ENCODE measurements at regions not wholly inside any gene's neighbourhood (a gene's known extent, or its start where the extent isn't known, plus 50 kb on each side); places are given as distances from the start of the nearest gene placed in this dataset.

DNA sequence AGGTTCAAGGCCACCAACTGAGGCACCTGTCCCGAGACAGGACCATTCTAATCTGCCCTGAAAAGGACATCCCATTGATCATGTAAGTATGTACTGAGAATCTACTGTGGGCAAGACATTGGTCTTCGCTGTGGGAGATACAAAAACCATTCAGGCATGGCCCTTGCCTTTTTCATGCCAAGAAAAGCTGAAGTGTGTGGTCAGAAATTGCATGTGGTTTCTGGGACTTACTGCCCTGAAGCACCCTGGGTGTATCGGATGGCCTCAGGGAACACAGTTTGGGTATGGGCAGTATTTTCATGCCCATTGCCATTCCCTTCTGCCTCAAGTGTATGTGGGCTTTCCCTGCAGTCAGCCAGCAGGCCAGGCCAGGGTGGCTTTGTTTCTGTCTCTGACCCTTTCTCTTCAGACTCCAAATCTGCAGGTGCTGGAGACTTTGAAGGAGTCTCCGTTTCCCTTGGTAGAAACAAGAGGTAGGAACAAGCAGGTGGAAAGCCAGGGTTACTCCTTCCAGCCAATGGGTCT is 285.7 kb downstream of the ZEB1 start:
- DNase-seq = no peak

DNA sequence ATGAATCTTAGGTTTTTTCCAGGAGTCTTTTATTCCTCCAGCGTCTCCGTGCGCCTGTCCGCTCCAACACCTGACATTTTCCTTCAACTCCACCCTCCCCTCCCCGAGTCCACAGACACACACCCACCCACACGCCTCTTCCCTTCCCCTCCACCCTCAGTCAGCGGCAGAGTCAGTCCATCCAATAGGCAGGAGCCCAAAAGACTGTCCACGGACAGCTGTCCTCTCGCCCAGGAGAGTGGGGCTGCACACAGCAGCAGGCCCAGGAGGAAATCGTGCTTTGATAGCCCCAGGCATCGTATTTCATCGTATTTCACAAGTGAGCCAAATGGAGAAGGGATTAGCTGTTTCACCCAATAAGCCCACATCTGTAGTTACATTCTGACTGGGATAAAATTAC is 285.1 kb downstream of the ZEB1 start:
- DNase-seq = peak; percentile 72

DNA sequence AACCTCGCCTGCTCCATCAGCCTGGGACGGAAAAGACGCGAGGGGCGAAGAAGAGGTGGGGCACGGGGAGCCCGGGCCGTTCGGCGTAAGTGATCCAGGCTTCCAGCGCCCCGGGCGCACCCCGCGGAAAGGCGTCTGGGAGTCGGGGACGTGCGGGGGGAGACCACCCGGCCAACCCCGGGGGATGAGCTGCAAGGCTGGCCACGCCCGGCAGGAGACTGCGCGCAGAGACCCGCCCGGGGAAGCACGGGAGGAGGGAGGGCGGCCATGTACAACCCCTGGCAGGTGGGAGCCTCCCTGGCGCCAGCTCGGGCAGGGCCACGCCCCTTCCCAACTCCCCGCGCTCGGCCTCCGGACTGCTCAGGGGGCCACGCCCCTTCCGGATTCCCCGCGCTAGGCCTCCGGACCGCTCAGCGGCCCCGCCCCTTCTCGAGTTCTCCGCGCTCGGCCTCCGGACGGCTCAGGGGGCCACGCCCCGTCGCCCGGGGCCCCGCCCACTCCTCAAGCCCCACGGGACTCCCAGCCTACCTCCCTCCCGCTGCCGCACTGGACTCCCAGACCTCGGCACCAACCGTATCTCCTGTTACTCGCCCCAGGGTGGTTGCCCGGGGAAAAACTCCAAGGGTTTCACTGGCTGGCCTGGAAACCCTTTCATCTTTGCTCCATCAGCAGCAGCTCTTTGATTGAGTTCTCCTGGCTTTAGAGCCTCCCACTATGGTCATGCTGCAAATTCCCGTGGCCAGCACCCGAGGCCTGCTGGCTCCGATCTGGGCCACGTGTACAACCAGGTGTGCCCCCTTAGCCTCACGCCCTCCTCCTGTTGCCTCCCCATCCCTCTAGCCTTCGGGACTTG is 284.4 kb downstream of the ZEB1 start:
- DNase-seq = peak; percentile 96

DNA sequence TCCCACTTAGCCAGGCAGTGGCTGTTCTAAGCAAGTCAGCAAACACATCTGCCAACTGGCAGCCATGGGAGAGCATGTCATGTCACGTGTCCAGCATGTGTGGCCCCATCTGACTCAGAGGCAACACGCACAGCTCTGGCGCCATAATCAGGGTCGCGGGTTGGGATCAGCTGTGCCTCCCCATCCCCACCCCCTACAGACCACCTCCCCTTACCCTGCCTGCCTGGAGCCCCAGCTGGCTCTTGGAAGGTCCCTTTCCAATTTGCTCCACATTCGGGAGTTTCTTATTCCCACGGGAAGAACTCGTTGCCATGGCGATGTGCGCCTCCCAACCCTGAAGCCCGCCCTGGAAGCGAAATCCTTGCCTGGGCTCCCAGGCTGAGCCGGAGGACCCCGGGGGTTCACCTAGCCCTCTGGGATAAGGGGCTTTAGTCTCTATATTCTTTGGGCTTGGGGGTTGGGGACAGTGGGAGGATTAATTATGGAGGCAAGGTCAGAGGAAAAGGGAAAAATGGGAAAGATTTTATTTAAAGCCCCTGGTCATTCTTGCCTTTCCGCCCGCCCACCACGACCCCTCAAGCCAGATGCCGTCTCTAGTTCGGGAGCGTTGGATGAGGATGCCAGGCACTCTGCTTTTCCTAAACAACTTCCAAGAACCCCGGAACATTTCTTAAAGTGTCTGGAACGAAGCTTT is 283.7 kb downstream of the ZEB1 start:
- DNase-seq = peak; percentile 90

DNA sequence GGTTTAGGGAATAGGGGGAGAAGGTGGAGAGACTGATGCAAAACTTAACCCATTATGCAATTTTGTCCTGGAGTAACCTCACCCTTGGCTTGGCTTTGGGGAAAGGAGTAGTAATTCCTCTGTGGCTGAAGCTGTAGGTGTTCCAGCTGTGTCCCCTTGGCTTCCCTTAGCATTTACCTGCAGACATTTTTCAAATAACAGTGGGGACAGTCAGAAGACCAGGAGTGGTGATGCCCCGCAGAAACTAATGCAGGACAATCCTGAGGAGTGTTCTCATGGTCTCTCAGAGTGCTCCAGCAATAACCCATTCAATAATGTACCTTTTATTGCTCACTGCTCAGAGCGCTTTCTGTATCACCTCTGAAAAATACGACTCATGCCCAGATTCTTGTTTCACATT is 282.1 kb downstream of the ZEB1 start:
- no peak for DNase-seq

DNA sequence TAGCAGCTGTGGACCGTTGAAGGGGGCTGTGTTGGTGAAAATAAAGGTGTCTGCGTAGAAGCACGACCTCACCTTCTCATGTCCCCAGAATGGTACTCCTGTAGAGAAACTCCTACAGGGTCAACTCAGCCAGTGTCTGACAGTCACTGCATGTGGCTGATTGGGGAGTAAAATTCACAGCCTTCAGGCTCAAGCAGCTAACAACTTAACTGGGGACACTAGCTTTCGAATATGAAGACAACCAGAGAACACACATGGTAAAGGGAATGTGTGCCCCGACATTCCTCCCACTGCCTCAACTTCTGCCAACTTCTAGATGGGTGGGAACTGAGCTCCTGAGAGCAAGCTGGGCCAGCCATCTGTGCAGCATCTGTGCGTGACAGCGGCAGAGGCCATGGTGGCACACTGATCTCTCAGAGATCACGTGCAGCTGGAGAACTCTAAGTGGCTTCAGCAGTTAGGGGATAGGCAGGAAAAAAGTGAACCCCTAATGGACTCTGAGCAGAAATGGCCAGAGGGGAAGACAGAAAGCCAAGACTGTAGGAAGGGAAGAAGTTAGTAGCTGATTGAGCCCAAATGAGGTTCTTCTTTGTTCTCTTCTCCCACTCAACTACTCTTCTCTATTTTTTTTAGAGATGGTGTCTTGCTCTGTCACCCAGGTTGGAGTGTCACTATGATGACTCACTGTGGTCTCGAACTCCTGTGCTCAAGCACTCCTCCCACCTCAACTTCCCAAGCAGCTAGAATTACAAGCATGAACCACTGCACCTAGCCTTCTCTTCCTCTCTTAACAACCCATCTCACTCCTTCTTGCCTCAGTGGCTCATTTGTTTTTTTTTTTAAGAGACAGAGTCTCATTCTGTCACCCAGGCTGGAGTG is 280.8 kb downstream of the ZEB1 start:
- no peak for DNase-seq

DNA sequence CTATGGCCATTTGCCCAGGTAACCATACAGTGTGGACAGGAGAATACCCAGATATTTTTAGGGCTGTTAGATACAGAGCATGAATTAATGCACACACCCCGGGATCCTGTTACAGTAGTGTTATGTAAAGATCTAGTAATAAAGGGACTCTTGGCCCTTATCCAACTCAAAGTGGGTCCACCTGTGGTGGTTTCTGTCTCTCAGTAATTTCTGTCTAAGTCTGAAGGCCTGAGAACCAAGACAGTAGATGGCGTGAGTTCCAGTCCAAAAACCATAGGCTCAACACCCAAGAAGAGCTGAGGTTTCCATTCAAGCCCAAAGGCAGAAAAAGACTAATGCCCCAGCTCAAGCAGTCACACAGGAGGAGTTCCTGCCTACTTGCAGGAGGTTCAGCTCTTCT is 277.7 kb downstream of the ZEB1 start:
- no peak for DNase-seq

DNA sequence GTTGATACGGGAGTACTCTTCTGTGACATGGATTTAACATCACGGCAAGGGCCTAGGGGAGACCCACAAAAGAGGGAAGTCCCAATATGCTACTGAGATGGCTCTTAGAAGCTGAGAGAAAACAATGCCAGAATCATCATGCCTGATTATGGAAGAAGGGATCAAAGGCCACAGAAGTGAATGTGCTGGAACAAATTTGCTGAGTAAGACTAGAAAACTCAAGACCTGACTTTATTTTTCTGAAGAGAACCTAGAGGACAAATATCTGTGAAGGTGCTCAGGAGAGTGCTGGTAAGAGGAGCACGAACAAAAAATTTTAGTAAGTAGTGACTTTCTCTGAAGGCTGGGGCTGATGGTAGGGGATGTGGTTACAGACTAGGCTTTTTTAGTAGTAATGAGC is 277.0 kb downstream of the ZEB1 start:
- DNase-seq = no peak

DNA sequence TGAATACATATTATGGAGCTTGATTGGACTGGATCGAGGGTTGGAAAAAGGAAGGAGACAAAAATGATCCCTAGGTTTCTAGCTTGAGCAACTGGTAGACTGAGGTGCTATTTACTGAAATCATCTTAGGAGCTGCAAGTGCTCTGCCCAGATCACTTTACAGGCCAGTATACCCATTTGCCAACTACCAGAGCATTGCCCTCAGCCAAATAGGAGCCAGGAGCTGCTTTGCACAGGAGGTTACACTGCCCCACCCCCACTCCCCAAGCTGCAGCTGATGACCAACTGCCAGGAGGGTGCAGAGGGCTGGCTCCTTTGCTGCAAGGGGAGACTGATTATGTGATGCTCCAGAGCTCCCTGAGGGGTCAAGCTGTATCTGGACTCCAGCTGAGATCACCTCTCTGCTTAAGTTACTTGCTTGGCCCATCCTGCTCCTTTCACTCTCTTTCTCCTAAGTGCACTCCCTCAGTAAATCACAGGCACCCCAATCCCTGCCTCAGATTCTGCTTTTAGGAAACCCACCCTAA is 275.4 kb downstream of the ZEB1 start:
- DNase-seq = no peak

DNA sequence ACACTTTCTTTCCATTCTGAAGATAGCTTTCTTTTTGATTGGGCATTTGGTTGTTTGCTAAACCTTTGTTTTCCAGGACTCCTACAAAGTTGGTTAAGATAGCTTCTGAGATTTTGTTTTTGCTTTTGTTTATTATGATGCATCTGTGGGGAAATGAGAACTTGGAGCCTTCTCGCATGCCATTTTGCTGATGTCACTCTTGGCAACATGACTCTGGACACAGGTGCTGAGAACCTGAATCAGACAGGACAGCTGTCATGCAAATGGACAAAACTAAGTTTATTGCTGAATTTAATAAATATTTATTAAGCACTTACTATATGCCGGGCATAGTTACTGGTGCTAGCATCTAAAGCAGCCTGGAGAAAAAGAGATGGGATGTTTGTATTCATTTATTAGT is 274.1 kb downstream of the ZEB1 start:
- no peak for DNase-seq

DNA sequence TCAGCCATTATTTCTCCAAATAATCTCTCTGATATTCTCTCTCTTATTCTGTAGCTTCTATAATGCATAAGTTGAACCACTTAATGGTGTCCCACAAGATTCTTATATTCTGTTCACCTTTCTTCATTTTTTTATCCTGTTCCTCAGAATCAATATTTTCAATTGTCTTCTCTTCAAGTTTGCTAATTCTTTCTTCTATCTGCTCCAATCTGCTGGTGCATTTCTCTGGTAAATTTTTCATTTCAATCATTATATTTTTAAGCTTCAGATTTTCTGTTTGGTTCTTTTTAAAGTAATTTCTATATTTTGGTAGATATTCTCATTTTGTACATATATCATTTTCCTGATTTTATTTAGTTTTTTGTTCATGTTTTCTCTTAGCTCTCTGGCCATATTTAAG is 272.6 kb downstream of the ZEB1 start:
- DNase-seq = no peak

DNA sequence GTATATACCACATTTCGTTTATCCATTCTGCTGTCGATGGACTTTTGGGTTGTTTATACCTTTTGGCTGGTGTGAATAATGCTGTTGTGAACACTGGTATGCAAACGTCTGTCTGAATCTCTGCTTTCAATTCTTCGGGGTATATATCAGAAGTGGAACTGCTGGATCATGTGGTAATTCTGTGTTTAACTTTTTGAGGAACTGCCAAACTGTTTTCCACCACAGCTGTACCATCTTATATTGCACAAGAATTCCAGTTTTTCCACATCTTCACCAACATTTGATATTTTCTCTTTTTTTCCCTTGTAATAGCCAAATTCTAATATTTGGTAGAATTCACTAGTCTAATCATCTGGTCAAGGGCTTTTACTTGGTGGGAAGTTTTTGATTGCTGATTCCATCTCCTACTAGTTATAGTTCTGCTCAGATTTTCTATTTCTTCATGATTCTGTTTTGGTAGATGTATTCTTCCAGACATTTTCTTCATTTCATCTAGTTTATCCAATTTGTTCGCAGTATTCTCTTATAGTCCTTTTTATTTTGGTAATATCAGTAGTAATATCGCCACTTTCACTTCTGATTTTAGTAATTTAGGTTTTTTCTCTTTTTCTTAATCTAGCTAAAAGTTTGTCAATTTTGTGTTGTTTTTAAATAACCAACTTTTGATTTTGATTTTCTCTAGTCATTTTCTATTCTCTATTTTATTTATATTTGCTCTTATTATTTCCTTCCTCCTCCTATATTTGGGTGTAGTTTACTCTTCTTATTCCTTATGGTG is 271.2 kb downstream of the ZEB1 start:
- DNase-seq = no peak

DNA sequence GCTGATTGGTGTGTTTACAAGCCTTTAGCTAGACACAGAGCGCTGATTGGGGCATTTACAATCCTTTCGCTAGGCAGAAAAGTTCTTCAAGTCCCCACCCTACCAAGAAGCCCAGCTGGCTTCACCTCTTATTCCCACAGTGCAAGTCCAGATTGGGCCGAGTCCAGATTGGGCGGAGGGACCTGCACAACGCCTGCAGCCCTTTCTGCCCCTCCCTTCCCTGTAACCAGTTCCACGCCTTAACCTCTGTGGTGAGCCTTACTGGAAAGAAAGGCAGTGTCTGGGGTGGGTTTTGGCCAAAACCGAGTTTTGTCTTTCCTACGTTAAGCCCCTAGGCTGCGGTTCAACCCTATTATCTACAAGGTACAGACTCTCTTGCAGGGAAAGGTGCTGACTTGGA is 268.7 kb downstream of the ZEB1 start:
- DNase-seq = no peak

DNA sequence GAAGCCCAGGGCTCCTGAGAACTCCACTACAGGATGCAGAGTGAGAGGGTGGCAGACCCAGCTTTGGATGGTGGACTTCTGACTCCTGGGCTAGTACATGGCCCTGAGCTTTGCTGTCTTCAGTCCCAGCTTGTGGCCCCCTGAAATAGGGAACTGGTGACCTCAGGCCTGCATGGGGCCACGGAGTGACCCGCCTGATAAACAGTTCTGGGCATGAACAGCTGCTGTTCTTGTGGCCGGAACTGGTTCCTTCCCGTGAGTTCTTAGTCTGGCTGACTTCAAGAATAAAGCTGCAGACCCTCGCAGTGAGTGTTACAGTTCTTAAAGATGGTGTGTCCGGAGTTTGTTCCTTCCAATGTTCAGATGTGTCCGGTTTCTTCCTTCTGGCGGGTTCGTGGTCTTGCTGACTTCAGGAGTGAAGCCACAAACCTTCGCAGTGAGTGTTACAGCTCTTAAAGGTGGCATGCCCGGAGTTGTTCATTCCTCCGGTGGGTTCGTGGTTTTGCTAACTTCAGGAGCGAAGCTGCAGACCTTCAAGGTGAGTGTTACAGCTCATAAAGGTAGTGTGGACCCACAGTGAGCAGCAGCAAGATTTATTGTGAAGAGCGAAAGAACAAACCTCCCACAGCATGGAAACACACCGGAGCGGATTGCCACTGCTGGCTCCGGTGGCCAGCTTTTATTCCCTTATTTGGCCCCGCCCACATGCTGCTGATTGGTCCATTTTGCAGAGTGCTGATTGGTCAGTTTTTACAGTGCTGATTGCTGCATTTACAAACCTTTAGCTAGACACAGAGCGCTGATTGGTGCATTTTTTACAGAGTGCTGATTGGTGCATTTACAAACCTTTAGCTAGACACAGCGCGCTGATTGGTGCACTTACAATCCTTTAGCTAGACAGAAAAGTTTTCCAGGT is 268.0 kb downstream of the ZEB1 start:
- DNase-seq = no peak

DNA sequence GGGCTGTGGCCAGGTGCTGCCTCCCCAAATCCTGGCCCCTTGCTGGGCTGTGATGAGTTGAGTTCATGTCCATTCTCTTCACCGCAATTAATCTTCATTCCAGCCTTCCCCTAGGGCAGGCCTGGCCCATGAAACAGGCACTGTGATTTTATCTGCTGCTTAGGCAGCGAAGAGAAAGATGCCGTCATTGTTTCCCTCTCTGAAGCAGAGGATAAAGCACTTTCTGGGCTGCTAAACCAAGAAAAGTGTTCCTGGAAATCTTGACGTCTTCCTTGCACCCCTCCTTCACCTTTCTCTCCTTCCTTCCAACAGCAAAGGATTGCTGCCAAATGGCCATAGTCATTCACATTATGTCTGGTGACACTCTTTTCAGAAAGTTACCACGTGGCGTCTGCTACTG is 265.9 kb downstream of the ZEB1 start:
- peak; percentile 62 for DNase-seq

DNA sequence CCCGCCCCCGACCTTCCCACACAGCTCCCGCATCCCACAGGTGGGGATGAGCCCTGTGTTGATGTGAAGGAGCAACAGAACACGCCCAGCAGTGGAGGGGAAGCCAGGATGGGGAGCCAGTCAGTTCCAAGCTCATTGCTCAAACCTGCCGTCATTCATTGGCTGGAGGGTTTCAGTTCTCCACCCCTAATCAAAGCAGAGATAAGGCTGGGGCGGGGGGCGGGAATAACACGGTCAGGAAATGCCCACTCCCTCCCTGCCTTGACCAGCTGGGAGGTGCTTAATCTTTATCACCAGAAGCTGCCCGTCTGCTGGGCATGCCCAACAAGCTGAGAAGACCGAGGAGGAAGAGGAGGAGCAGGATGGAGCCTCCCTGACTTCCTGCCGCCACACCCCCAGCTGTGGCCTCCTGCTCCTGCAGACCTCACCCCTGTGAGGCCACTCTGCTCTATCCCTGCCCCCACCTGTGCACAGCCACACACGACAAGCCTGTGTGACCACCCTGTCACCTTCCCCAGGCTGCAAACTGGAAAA is 265.1 kb downstream of the ZEB1 start:
- no peak for DNase-seq

DNA sequence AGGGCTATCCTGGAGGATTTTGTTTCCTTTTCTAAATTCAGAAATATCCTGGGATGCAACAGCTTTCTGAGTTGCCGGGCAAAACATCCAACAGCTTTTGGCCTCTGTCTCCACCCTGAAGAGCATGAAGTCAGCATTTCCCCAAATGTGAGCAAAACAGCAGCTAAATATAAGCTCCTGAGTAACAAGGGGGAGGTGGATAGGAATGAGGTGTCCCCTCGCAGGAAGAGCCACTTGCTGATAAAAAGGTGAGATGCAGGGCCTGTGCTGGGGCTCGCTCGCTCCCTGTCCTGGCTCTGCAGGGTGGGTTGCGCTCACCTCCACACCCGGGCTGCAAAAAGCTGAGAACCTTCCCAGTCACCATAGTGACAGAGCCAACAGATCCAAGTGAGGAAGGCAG is 264.3 kb downstream of the ZEB1 start:
- peak; percentile 66 for DNase-seq

DNA sequence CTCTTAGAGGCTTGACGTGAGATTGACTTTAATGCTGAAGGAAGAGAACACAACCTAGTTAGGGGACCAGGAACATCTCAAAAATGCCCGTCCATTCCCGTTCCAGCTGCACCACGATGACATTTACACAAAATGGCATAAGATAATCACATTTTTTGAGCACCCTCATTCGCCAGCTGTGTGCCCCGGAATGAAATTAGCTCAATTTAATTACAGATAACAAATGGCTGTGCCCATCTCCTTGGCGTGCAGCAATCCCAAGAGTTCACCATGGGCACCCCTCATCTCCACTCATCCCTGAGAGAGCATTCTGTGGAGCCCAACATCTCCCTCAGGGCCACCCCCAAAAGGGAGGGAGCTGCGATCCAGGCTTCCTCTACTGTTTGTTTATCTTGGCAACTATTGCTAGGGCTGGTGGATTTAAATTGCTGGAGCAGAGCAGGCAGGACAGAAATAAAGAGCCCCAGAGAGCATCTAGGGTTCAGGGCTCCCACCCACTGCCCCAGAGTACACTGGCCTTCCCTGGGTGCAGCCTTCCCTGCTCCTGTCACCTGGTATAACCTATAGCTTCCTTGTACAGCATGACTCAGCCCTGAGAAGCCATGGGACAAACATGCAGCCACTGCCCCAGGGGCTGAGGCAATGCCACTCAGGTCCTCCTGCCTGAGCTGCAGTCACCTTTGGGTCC is 263.5 kb downstream of the ZEB1 start:
- peak; percentile 52 for DNase-seq

DNA sequence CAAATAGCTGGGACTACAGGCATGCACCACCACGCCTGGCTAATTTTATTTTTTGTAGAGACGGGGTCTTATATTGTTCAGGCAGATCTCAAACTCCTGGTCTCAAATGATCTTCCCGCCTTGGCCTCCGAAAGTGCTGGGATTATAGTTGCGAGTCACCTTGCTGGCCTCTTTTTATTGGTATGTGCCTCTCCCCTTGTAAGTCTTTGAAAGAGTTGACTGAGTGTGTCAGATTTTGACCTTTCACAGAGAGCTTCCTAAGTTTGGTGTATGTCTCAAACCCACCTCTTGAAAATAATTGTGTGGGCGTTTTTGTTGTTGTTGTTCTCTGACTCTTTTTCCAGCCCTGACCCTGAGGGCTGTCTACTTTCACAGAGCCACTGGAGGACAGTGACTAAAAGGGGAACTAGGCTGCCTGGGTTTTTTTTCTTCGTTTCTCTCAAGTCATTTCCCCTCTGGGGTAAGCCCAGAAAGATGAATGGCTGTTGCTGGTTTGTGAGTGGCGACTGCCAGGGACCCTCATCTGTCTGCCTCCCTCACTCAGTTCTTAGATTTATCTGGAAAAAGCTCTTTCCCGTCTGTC is 262.8 kb downstream of the ZEB1 start:
- no peak for DNase-seq

DNA sequence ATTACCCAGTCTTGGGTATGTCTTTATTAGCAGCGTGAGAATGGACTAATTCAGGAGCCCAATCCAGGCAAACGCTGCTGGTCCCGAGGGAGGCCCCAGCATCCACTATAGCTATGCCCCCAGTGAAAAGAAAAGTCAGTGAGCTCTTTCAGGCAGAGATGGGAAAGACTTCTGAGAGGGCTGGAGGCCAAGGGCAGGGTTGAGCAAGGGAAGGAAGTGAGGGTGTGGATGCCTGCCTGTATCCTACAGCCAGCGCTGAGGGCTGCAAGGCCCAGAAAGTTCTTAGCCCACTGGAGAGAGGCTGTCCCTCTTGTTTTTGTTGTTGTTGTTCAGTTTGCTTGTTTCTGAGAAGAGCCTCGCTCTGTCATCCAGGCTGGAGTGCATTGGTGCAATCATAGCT is 261.6 kb downstream of the ZEB1 start:
- DNase-seq = no peak

Data from femur (tissue), 1 donor.